Ovary (tissue), 7 donors: ENCODE measurements at regions not wholly inside any gene's neighbourhood (a gene's known extent, or its start where the extent isn't known, plus 50 kb on each side); places are given as distances from the start of the nearest gene placed in this dataset.

Source experiments
- DNase-seq, 5 donors: peaks; one replicate each; pipeline ENCODE4 v3.0.0-alpha.2; 2019 to 2020
- H3K27ac ChIP-seq, 2 donors: fragments of 200-600 bp; one replicate each; pipeline versions ENCODE4 v1.5.1 to v1.8.0; 2019 to 2022
- H3K27me3 ChIP-seq: fragments of 200-600 bp; one replicate; pipeline ENCODE4 v1.8.0; 2022
- H3K36me3 ChIP-seq: fragments of 200-600 bp; sonication (generic); one replicate; pipeline ENCODE4 v1.5.1; 2019
- H3K4me1 ChIP-seq: one replicate; pipeline ENCODE4 v1.8.1; 2013; ENCODE audit warnings: mild to moderate bottlenecking, moderate library complexity; ENCODE audit not compliant: insufficient read depth
- H3K4me3 ChIP-seq: fragments of 200-600 bp; sonication (generic); one replicate; pipeline ENCODE4 v1.5.1; 2017
- H3K9me3 ChIP-seq, 2 donors: fragments of 200-600 bp in 1 of 2; sonication (generic) in 1 of 2; one replicate each; pipeline versions ENCODE4 v1.5.1 to v1.8.1; 2013 to 2019; ENCODE audit warnings: mild to moderate bottlenecking in 1 of 2, moderate library complexity in 1 of 2
- CTCF ChIP-seq, 3 donors: fragments of 450-650 bp in 2 of 3; fragments of 200-600 bp in 1 of 3; IDR thresholded peaks; one replicate each; pipeline versions ENCODE4 v1.5.1 to v1.8.0; 2016 to 2022; ENCODE audit warnings: antibody characterized with exemption in 3 of 3, mild to moderate bottlenecking in 1 of 3
- EP300 ChIP-seq: sonication (generic); formaldehyde crosslinking; IDR thresholded peaks from one replicate; pipeline ENCODE4 v1.6.1; 2017; ENCODE audit warnings: antibody characterized with exemption
- POLR2A ChIP-seq: fragments of 450-650 bp; IDR thresholded peaks from one replicate; pipeline ENCODE4 v1.6.1; 2017; ENCODE audit warnings: antibody characterized with exemption, mild to moderate bottlenecking, moderate library complexity
- WGBS, 3 donors: extraction: QIAGEN DNeasy Blood & Tissue Kit in 1 of 3; methylation state at CpG; one replicate each; pipeline versions ENCODE4 v1.1.5 to v1.1.7; 2013 to 2017; 5-methylcytosine and 5-hydroxymethylcytosine counted together
- intact Hi-C, 4 donors: fragments of 100-400 bp; cut with DNase I; formaldehyde crosslinking; loops; one replicate each; pipeline versions ENCODE4 v1.11.0 to v1.15.1; 2022 to 2023
- donor health status: DM: no; HTN: no; CAD: no; lungs with moderate emphysema.
- donor health status: DM: no; HTN: no; CAD: no.
- donor health status: Bipolar disorder and iron deficiency.
- donor health status: DM: no; HTN: no; CAD: no.
- donor health status: DM: yes; HTN: yes; CAD: no.

- intact Hi-C loops = no loop called here
- TF ChIP-seq EP300 = no peak
These were observed 561.6 kb downstream of the PRR16 start for GRCh38 chr5:121025671-121026070.

GRCh38 chr5:121027636-121028035, 563.5 kb downstream of the PRR16 start:
- intact Hi-C loops = no loop called here
- no peaks in the 10 kb centered on the region for H3K4me1 ChIP-seq
- H3K27me3 ChIP-seq = no peaks in the 10 kb centered on the region
- H3K4me3 ChIP-seq = no peak overlapping the region
- H3K9me3 ChIP-seq = no peaks in the 10 kb centered on the region
- DNase-seq = no peak
- TF ChIP-seq POLR2A = no peak
- no peak for TF ChIP-seq EP300
- no peak for TF ChIP-seq CTCF (IDR thresholded peaks at IDR 0.05)
- 77 to 83% (median 82%) methylated on average over 3 of the region's 3 CpGs for WGBS, 3 donors
- H3K36me3 ChIP-seq = no peaks in the 10 kb centered on the region
- H3K27ac ChIP-seq = no peak overlapping the region

More at GRCh38 chr5:121025671-121026070, 561.6 kb downstream of the PRR16 start:
- Histone ChIP-seq H3K4me3 (no peak overlapping the region), H3K36me3 (no peaks in the 10 kb centered on the region), H3K9me3 (no peaks in the 10 kb centered on the region), H3K27me3 (no peaks in the 10 kb centered on the region), H3K27ac (no peak overlapping the region), H3K4me1 (no peaks in the 10 kb centered on the region)
- WGBS, 3 donors = 76 to 82% (median 80%) methylated on average over 2 of the region's 2 CpGs
- no peak for DNase-seq

GRCh38 chr5:121029536-121030245, 565.6 kb downstream of the PRR16 start:
- no peak for TF ChIP-seq CTCF (IDR thresholded peaks at IDR 0.05)
- no peak for TF ChIP-seq POLR2A
- no peak for TF ChIP-seq EP300
- H3K27me3 ChIP-seq = no peaks in the 10 kb centered on the region
- H3K4me1 ChIP-seq = no peaks in the 10 kb centered on the region
- WGBS, 3 donors = 86 to 91% (median 89%) methylated on average over 4 of the region's 4 CpGs
- no peak for DNase-seq
- no peak overlapping the region for H3K4me3 ChIP-seq
- no peak overlapping the region for H3K27ac ChIP-seq
- H3K9me3 ChIP-seq = no peaks in the 10 kb centered on the region
- intact Hi-C loops = no loop called here
- no peaks in the 10 kb centered on the region for H3K36me3 ChIP-seq

- H3K4me1 ChIP-seq = no peaks in the 10 kb centered on the region
- DNase-seq = no peak
- no peaks in the 10 kb centered on the region for H3K9me3 ChIP-seq
- WGBS, 3 donors = 31 to 45% (median 44%) methylated on average over 3 of the region's 3 CpGs
- H3K36me3 ChIP-seq = no peaks in the 10 kb centered on the region
- H3K4me3 ChIP-seq = no peak overlapping the region
- no peak for TF ChIP-seq POLR2A
- TF ChIP-seq EP300 = no peak
- TF ChIP-seq CTCF (IDR thresholded peaks at IDR 0.05) = no peak
- H3K27ac ChIP-seq = no peak overlapping the region
- intact Hi-C loops = no loop called here
- no peaks in the 10 kb centered on the region for H3K27me3 ChIP-seq
These were observed 567.4 kb downstream of the PRR16 start for GRCh38 chr5:121031491-121031890.

- Histone ChIP-seq H3K4me3 (no peak overlapping the region), H3K27ac (no peak overlapping the region), H3K9me3 (no peaks in the 10 kb centered on the region), H3K36me3 (no peaks in the 10 kb centered on the region), H3K4me1 (no peaks in the 10 kb centered on the region), H3K27me3 (no peaks in the 10 kb centered on the region)
- DNase-seq = no peak
- TF ChIP-seq EP300 (no peak), POLR2A (no peak), CTCF (IDR thresholded peaks at IDR 0.05) (no peak)
- intact Hi-C loops = no loop called here
These were observed 569.2 kb downstream of the PRR16 start for GRCh38 chr5:121033334-121033733.
